ENCODE measurements at regions not wholly inside any gene's neighbourhood (a gene's known extent, or its start where the extent isn't known, plus 50 kb on each side); places are given as distances from the start of the nearest gene placed in this dataset.

DNA sequence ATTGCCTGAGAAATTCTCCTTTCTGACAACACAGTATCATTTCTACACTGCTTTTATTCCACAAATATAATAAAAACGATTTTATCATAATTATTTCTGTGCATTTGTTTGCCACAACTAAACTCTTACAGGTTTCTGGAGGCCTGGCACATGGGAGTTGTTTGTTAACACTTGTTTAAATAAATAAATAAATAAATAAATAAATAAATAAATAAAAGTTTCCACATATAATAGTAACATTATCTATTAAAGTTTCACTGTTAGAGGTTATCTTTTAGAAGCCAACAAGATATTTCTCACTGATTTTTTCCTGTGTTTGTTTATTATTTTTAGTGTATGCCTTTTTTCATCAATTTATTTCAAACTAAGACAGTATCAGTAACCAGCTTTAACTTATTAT is 323.3 kb downstream of the FOXG1 start:
- H3K27me3 ChIP-seq (ENCODE audit: control insufficient read depth in 2 of 2, insufficient read depth in 2 of 2, low read length in 2 of 2) = no peaks in the 10 kb centered on the region
- H3K4me3 ChIP-seq = no peak overlapping the region
- no peaks in the 10 kb centered on the region for H3K36me3 ChIP-seq (ENCODE audit: control insufficient read depth, insufficient read depth, low read length)
- intact Hi-C loops (cut with micrococcal nuclease) (no loop called here), in situ Hi-C loops (cut with MboI) (no loop called here)
- H3K9me1 ChIP-seq (ENCODE audit: control insufficient read depth, insufficient read depth, low read length) = no peaks in the 10 kb centered on the region
- POLR2A ChIA-PET = no interaction called here
- no peak overlapping the region for H3K9ac ChIP-seq (ENCODE audit: insufficient read depth in 1 of 2, low read depth in 2 of 2, low read length in 2 of 2)
- no peak overlapping the region for H3K4me2 ChIP-seq (ENCODE audit: insufficient read depth, low read length)
- no peaks in the 10 kb centered on the region for H3K9me3 ChIP-seq (replicated peaks; ENCODE audit: control insufficient read depth, insufficient read depth, low read depth, low read length)
- no peaks in the 10 kb centered on the region for H3K4me1 ChIP-seq (replicated peaks in 1 of 2; ENCODE audit: control insufficient read depth in 2 of 2, insufficient read depth in 2 of 2, low read length in 2 of 2)
- no peaks in the 10 kb centered on the region for H4K20me1 ChIP-seq (replicated peaks; ENCODE audit: control insufficient read depth, insufficient read depth, low read length)
- FAIRE-seq (no peak), DNase-seq (ENCODE audit: extremely low read depth in 1 of 4, low spot score in 3 of 4) (no peak), ATAC-seq (no peak)
- BruUV-seq (replicated peaks) = no TSS peak
- no peak overlapping the region for H2AFZ ChIP-seq (ENCODE audit: low read depth, low read length)
- CTCF ChIA-PET (ENCODE audit: low intra/inter-chr PET ratio) = no interaction called here
- 0% methylated on average over 1 of the region's 1 CpG for WGBS (ENCODE audit: insufficient coverage, low coverage, missing lambda C conversion rate)
- TF ChIP-seq, protein P1, sequence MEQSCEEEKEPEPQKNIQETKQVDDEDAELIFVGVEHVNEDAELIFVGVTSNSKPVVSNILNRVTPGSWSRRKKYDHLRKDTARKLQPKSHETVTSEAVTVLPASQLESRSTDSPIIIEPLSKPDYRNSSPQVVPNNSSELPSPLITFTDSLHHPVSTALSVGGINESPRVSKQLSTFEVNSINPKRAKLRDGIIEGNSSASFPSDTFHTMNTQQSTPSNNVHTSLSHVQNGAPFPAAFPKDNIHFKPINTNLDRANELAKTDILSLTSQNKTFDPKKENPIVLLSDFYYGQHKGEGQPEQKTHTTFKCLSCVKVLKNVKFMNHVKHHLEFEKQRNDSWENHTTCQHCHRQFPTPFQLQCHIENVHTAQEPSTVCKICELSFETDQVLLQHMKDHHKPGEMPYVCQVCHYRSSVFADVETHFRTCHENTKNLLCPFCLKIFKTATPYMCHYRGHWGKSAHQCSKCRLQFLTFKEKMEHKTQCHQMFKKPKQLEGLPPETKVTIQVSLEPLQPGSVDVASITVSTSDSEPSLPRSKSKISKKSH (CRISPR knock-in tag; IDR thresholded peaks at IDR 0.05) = no peak
- TF ChIP-seq, protein P2, sequence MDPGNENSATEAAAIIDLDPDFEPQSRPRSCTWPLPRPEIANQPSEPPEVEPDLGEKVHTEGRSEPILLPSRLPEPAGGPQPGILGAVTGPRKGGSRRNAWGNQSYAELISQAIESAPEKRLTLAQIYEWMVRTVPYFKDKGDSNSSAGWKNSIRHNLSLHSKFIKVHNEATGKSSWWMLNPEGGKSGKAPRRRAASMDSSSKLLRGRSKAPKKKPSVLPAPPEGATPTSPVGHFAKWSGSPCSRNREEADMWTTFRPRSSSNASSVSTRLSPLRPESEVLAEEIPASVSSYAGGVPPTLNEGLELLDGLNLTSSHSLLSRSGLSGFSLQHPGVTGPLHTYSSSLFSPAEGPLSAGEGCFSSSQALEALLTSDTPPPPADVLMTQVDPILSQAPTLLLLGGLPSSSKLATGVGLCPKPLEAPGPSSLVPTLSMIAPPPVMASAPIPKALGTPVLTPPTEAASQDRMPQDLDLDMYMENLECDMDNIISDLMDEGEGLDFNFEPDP (CRISPR knock-in tag; IDR thresholded peaks at IDR 0.05) = no peak
- TF ChIP-seq SP1 (CRISPR knock-in tag; IDR thresholded peaks at IDR 0.05) (no peak), POU5F1 (IDR thresholded peaks at IDR 0.05; ENCODE audit: borderline replicate concordance, low read depth, low read length, partially characterized antibody) (no peak), PHF20 (IDR thresholded peaks at IDR 0.05; ENCODE audit: partially characterized antibody) (no peak), RUNX1 (IDR thresholded peaks at IDR 0.05; ENCODE audit: low read depth) (no peak), ZNF146 (CRISPR knock-in tag; IDR thresholded peaks at IDR 0.05; ENCODE audit: unreplicated experiment) (no peak), ZNF561 (CRISPR knock-in tag; conservative IDR thresholded peaks at IDR 0.05) (no peak), SAP30 (IDR thresholded peaks at IDR 0.05; ENCODE audit: borderline replicate concordance, insufficient read depth, low read depth, low read length, poor library complexity, severe bottlenecking) (no peak), ZNF124 (CRISPR knock-in tag; IDR thresholded peaks at IDR 0.05) (no peak), SMARCA5 (IDR thresholded peaks at IDR 0.05) (no peak), MTA2 (IDR thresholded peaks at IDR 0.05; ENCODE audit: low read depth) (no peak), ZNF644 (tag; IDR thresholded peaks at IDR 0.05; ENCODE audit: low read depth) (no peak), PHB2 (IDR thresholded peaks at IDR 0.05; ENCODE audit: low read depth) (no peak), MCM3 (IDR thresholded peaks at IDR 0.05) (no peak), SRSF7 (optimal IDR thresholded peaks at IDR 0.05; ENCODE audit: low read depth, low read length) (no peak), CXXC5 (CRISPR knock-in tag; IDR thresholded peaks at IDR 0.05) (no peak)
- H3K27ac ChIP-seq (ENCODE audit: extremely low read depth, low read depth, low read length) = no peak overlapping the region
- H3K79me2 ChIP-seq (ENCODE audit: control insufficient read depth, insufficient read depth, low read length) = no peaks in the 10 kb centered on the region
